ENCODE measurements at regions not wholly inside any gene's neighbourhood (a gene's known extent, or its start where the extent isn't known, plus 50 kb on each side); places are given as distances from the start of the nearest gene placed in this dataset.
A peak's percentile ranks its signal among the peaks of the same experiment; 100 is the strongest.

DNA sequence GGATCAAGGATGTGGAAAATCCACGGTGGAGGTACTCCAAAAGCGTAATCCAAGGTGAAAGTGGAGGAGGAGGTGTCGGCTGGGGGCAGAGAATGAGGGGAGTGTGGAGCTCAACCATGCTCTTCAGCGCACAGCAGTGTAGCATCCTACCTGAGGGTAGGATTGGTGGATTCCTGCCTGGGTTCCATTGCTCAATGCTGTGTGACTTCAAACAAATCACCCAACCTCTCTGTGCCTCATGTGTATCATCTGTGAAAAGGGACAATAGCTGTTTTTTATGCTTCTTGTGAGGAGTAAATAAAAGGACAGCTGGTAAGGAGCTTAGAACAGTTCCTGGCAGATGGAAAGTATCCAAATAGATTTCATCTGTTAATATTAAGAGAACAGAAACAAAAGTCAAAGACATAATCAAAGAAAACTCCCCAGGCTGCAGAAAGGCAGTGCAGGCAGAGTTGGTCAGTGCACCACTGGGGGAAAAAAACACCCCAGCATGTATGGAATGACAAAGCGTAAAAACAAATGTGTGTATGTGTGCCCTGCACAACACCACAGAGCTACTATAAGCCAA lies 130.0 kb upstream of the HDAC4 start:
- DNase-seq (ENCODE audit: low read depth): no peak

DNA sequence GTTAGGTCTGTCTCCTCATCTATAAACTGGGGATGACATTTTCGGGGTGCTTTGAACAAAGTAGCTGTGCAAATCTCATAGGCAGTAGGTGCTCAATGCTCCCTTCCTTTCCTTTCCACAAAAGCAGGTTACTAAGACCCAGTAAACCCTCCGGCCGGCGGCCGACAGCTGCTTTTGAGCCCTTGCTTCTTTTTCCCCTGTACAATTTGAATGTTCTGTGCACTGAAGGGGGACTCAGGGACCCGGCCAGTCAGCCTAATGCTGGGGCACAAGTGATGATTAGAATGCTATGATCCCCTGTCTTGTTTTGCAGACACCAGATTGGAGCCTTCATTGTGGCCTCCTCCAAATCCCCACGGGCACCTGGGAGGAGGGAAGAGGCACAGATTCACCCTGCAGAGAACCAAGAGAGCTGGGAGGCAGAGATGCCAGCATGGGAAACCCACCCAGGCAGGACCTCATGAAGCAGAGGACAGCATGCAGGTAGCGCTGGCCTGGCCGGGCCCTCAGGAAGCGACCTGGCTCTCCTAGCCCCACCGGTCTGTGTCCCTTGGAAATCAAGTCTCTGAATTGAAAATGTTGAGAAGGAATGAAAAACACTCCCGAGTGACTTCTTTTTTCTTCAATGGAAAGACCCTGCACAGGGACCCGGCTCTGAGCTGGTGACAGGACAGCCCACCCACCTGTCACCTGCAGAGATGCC lies 128.6 kb upstream of the HDAC4 start:
- no peak for DNase-seq (ENCODE audit: low read depth)

DNA sequence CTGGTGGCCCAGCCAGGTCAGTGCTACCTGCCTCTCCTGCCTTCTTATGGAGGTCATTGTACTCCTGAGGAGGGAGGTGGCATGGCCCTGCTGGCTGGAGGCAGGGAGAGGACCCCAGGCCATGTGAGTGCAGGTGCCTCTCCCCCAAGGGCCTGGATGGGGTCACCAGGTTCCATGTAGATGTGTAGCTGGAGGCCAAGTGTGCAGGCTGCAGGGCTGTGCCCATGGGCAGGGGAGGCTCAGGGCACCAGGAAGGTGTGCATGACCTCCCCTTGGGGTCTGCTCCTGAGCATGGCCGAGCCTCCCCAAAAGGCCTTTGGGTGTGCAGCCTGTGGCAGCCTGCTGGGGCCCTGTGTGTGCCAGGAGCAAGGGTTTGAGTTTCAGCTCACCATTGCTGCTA lies 128.1 kb upstream of the HDAC4 start:
- DNase-seq (ENCODE audit: low read depth): no peak

DNA sequence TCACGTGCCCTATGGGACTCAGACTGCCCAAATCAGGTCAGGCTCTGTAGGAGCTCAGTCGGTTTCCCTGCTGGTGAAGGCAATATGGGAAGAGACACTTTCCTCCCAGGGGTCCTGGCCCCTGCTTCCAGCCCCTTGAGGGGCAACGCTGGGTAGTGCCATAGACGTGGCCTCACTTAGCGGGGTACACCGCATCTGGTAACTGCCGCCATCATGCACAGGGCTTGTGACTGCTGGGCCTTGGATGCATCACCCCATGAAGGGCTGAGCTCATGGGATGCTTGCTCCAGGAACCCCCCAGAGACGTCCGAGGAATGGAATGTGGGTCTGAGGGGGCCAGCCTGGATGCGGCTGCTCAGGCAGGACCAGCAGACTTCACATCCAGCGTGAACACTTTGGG lies 127.3 kb upstream of the HDAC4 start:
- DNase-seq (ENCODE audit: low read depth): no peak

DNA sequence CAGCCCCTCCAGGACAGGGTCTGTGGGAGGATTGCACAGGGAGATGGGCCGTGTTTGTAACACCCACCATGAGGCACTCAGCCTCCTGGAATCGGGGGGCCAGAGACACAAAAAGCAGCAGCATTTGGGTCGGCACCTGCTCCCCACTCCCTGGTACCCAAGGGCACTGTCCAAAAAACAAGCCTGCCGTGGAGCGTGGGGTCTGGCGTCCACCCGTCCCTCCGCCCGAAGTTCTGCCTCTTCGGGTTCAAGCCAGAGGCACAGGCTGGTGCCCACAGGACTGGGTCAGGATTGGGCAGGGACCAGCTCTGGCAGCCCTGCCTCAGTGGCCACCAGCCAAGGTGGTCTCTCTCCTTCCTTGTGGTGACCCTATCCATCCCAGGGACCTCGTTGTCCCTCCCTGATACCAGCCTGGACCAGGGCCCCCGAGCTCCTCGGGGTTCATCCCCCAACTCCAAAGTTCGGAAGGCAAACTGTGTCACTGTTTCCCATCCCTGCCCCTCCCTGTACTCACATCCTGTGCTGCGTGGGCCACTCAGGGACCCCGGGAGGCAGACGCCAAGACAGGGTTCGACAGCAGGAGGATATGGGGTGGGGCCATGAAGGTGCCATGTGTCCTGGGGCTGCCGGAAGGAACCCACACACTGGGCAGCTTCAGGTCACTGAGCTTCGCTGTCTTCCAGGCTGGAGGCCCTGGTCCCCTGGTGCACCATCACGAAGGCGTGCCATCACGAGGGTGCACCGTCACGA lies 126.0 kb upstream of the HDAC4 start:
- no peak for DNase-seq (ENCODE audit: low read depth)

DNA sequence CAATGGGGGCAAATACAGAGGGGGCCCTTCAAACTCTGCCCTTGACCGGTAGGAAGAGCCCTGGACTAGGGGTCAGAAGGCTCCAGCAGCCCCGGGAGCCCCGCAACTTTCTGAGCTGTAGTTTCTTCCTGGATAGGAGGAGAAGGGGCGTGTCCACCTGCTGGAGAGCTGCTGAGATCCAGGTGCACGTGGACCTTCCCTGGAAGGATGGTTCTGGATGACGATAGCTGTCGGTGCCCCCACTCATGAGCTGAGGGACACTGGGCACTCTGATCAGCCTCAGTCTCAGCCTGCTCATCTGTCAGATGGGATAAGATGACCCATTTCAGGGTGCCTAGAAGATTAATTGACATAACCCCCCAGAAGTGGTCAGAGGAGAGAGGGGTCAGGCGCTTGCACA lies 125.2 kb upstream of the HDAC4 start:
- no peak for DNase-seq (ENCODE audit: low read depth)

DNA sequence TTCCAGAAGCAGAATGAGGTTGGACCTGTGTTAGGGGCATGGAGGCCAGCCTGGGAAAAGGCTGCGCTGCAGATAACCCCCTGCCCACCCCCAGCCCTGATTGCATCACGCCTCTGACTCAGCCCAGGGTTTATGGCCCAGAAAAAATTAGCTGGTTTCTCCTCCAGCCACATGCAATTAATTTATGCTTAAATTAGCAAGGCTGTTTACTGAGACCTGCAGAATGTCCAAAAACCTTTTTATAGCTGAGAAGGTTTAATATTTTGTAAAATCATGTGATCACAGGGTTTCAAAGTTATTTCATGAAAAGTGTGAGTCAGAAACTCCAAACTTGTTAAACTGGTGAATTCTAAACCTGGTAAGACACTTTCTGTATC lies 123.1 kb upstream of the HDAC4 start:
- peak; percentile 10 for DNase-seq (ENCODE audit: low read depth)

DNA sequence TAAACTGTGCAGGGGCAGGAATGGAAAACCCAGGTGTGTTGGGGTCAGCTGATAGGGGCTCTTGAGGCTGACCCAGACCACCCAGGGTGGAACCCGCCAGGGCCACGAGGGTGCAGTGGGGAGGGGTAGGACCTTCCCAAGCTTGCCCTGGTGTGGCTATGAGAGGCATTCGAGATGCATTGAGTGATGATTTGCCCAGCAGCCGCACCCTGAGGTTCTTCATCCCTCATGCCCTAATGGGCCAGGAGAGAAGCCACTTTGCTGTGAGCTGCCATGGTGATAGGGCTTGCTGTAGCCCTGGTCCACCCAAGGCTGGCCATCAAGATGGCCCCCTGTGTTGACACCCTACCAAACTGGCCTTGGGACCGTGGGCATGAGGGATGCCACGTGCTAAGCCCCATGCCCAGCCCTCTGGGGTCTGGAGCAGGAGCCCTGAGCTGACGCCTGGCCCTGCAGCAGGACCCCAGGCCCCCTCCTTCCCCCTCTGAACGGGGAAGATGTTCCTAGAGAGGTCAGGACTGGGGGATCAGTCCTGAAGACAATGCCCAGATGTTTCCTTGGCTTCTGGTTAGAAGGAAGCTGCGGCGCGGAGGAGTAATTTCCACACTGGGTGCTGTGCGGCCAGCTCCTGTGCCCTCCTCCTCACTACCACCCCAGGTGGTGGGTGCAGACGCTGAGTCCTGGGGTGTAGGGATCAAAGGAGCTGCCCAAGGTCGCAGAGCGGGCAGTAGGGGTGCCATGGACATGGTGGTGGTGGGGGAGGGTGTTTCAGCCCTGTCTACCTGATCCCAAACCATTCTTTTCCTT lies 122.5 kb upstream of the HDAC4 start:
- no peak for DNase-seq (ENCODE audit: low read depth)

DNA sequence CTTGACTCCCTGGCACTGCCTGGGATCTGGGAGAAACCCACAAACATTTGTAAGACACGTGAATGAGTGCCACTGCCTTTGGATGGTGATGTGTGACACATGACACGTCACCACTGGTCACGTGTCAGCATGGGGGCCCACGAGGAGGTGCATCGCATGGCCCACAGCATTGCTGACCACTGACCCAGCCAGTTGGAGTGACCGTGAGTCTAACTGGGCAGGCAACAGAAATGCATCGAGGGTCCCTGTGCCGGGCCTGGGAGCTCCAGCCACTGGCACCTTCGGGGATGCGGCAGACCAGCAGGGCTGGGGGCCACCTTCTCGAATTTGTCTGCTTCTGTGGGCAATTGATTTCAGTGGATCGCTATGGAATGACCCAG lies 121.9 kb upstream of the HDAC4 start:
- DNase-seq (ENCODE audit: low read depth): no peak

DNA sequence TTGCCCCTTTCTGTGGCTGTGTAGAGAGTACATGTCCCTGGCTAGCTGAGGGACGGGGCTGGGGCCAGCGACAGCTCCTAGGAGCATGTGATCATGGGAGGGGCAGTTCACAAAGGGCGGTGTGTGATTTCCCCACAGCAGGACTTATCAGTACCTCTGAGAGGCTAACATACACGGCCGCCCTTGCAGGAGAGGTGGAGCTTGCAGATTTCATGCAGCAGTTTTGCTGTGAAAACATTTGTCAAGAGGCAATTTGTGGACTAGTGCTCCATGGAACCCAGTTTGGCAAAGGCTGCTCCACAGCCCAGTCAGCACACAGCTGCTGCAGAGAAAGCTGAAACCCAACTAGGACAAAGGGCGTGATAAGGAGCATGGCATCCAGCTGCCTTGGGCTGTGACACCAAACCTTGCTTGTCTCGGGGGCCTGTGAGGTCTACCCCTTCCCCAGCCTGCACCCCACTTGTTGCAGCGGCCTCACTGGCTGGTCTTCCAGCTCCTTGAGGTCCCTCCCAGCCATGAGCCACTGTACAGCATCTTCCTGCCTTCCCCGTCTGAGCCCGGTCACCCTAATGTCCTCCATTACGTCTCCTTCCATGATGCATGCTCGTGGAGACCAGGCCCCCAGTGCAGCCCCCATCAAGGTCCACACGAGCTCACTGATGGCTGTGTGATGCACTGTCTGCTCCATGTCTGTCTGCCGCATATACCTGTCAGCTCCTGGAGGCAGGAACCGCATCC lies 121.4 kb upstream of the HDAC4 start:
- no peak for DNase-seq (ENCODE audit: low read depth)

DNA sequence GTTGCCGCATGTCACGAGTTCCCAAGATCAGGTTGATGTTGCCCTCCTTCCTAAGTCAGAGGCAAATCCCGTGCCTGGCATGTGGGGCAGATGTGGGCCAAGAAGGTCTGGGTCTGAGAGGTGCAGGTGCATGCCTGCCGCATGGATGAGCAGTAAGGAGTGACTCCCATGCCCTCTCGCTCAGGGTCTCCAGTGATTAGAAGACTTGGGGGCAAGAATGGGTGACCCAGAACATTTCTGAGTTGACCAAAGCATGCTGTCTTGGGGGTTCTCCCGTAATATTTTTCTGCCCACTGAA lies 120.6 kb upstream of the HDAC4 start:
- no peak for DNase-seq (ENCODE audit: low read depth)

DNA sequence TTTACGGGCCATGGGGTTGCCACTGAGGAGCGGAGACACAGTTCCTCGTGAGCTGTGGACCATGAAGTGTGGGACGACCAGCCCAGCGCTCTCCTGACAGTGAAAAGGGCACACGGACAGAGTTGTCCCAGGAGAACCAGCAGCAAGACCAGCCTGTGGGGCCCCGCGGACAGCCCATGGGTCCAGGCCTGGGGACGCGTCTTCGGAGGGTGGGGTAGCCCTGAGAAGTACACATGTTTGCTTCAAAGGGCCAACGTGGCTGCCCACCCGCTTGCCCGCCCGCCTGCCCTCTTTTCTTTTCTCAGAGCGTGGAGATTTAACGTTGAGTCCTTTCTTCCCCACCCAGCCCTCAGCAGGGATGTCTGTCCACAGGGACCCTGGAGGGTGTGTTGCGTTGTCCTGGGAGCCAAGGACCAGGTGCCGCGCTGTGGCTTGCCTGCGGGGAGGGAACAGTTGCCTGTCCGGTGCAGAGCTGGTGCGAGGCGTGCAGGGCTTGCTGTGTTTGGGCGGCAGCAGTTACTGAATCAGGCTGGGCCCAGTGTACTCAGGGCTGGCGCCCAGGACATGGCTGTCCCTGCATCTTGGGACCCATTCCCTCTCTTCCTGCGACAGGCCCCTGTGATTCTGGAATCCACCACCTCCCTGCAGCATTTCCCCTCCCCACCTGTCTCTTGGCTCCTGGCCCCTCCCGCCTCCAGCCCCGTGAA lies 120.1 kb upstream of the HDAC4 start:
- DNase-seq (ENCODE audit: low read depth): no peak

DNA sequence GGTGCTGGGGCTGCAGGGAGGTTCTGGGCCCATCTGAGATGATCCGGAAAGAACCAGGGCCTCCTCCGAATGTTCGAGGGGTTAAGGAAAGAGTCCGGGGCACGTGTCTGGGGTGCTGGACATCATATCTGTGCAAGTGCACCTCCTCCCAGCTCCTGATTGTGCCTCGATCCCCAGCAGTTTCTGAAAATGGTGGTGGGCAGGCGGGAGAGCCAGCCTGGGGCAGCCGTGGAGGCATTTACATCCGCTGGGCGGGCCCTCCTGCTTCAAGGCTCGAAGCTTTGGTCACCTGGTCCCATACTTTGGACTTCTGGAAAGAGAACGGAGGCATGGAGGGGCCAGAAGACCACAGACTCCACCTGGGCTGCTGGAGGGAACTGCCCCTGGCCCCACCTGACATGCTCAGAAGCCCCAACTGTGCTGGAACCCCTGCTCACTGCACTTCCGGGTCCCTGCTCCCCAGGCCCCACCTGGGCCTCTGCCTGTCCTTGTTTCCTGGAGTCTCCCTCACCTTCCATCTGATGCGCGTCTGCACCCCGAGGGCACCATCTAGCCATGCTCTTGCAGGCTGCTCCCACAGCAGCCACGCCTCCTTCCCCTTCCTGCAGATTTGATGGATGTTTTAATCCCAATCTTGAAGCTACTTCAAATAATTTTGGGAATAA lies 119.2 kb upstream of the HDAC4 start:
- DNase-seq (ENCODE audit: low read depth): no peak

DNA sequence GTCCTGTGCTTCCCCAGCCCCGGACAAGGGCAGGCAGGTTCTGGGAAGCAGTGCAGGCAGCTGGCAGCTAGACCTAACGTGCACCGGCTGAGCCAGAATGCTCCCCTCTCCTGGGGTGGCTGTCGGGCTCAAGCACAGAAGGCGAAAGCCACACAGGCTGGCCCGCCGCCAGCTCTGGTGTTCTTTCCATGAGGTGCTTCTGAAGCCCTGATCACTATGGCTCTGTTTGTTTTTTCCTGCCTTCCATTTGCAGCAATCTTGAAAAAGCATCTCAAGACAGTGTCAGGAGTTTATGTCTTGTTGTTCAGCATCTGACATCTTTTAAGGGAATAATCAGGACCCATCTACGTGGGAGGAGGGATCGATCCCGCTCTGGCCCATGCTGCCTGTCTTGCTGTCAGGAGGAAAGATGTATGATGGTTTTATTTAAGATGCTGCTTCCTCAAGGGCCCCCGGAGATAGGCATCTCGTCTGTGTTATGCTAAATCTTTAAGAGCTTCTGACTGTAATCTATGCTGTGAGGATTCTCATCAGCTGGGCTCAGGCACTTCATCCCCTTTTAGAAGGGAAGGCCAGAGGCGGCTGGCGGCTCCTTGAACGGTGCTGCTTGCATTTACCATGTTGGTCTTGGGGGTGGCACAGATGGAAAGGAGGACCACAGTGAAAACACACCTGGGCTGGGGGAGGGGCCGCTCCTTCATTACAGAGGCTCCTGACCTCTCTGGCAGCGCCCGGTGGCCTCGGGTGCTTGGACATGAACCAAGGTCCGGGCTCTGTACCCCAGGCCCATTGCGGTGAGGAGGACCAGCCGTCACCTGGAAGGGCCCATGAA lies 118.5 kb upstream of the HDAC4 start:
- no peak for DNase-seq (ENCODE audit: low read depth)

DNA sequence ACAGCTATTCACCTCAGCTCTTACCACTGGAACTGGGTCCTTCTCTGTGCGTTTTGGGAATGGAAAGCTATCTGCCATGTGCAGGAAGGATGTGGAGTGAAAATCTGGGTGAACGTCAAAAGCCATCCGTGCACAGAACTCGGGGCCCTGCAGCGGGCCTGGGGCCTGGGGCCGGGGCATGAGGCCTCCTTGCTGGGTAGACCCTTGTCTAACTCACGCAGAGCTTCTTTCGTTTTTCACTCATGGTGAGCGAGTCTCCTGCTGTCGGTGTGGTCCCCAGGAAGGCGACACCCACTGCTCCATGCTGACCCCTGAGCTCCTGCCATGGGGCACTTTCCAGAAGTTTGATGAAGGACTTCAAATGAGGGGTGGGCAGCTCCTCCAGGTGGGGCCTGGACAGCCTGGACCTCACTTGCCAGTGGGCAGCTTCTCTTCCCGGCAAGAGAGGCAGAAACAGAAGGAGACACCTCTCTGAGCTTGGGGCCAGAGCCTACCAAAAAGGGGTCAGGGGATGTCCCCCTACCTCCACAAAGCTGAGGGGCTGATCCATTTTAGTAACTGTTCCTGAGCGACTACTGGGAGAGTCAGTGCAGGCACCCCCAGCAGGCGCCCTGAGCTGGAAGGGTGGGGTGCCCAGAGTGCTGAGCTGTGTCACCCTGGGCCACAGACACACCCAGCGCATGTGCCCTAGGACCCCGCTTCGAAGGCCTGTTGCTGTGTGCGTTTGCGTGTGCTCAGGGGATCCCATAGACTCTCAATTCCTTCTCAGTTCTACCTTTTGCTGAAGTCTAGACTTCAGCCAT lies 117.7 kb upstream of the HDAC4 start:
- no peak for DNase-seq (ENCODE audit: low read depth)

DNA sequence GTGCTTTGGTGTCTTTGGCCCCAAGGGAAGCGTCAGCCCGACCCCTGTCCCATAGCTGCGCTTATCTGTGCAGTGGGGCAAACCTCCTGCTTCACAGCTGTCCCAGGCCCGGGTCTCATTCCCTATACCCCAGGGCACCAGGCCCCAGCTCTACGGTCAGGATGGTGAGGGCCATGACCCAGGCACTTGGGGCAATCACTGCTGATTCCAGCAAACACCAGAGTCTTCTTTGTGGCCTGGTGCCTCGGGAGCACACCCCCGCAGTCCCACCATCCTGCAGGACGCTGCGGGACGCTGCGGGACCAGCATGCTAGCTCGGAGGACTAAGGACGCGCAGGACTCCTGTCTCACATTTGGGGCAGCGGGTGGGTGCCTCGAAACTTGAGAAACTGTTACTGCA lies 116.9 kb upstream of the HDAC4 start:
- DNase-seq (ENCODE audit: low read depth): no peak

DNA sequence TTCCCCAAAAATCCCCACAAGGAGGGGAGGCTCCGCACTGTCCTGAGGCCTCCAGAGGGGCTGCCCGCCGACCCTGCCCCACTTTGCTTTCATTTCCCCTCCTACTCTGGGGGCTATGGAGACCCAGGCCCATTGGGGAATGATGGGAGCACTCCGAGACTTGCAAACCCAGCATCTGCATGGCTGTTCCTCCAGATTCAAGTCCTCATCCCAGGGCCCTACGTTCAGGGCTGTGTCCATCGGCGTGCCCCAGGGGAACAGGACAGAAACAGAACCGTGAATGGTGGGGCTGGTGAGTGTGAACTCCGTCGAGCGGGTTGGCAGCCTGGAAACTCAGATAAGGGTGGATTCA lies 116.1 kb upstream of the HDAC4 start:
- DNase-seq (ENCODE audit: low read depth): no peak

DNA sequence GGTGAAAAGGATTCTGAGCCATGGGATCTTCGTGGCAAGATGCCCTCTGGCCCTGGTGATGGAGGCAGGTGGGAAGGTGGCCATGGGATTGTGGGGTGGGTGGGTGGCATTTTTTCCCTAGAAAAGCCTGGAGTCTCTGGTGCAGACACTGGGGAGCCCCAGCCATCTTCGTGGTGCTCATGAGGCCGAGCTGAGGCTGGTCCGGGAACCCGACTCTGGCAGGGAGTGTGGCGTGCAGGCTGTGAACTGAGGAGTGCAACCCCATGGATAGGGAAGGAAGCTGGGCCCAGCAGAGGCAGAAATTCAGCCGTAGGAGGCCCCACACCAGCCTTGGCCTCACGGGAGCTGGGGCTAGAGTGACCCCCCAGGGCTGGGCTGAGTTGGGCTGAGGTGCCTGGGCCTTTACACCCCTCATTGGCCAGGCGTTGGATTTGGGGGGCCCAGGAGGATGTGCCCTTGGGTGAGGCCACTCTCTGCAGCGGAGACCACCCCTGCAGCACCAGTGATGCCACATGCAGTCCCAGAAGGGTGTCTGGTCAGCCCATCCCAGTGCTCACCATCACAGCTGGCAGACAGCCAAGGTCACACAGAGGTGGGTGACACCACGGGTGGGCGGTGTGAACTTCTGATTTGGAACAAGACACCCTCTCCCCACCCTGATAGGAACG lies 115.6 kb upstream of the HDAC4 start:
- DNase-seq (ENCODE audit: low read depth): no peak

Measured in GM04504 (cell line).